KOPT-K1 (cell line): ENCODE measurements at regions not wholly inside any gene's neighbourhood (a gene's known extent, or its start where the extent isn't known, plus 50 kb on each side); places are given as distances from the start of the nearest gene placed in this dataset.

ENCODE experiments used
- H3K27ac ChIP-seq: fragments of 200-600 bp; sonication (generic); 2 replicates; pipeline ENCODE4 v1.5.1; 2016; ENCODE audit warnings: antibody characterized with exemption, mild to moderate bottlenecking, low read depth, low read length; ENCODE audit not compliant: poor library complexity, severe bottlenecking
- H3K36me3 ChIP-seq: fragments of 200-600 bp; sonication (generic); 2 replicates; pipeline ENCODE4 v1.5.1; 2017; ENCODE audit warnings: antibody characterized with exemption, mild to moderate bottlenecking, low read length, moderate library complexity; ENCODE audit not compliant: insufficient read depth
- H3K9me3 ChIP-seq: fragments of 200-600 bp; sonication (generic); 2 replicates; pipeline ENCODE4 v1.5.1; 2017; ENCODE audit warnings: antibody characterized with exemption, low read length, mild to moderate bottlenecking; ENCODE audit not compliant: insufficient read depth, poor library complexity, severe bottlenecking

- Histone ChIP-seq H3K36me3 (no peaks in the 10 kb centered on the region), H3K9me3 (no peaks in the 10 kb centered on the region), H3K27ac (no peak overlapping the region)
These were observed 88.3 kb downstream of the IRF2BPL start for GRCh38 chr14:76940021-76940760.

- Histone ChIP-seq H3K9me3 (no peaks in the 10 kb centered on the region), H3K27ac (no peak overlapping the region), H3K36me3 (no peaks in the 10 kb centered on the region)
These were observed 89.3 kb downstream of the IRF2BPL start for GRCh38 chr14:76939015-76939742.

- Histone ChIP-seq H3K9me3 (no peaks in the 10 kb centered on the region), H3K27ac (no peak overlapping the region)
These were observed 90.4 kb downstream of the IRF2BPL start for GRCh38 chr14:76938092-76938500.

GRCh38 chr14:76937181-76938091, 91.1 kb downstream of the IRF2BPL start:
- Histone ChIP-seq H3K27ac (no peak overlapping the region), H3K36me3 (no peaks in the 10 kb centered on the region), H3K9me3 (no peaks in the 10 kb centered on the region)

More at GRCh38 chr14:76938092-76938500, 90.4 kb downstream of the IRF2BPL start:
- no peaks in the 10 kb centered on the region for H3K36me3 ChIP-seq

- H3K36me3 ChIP-seq, result no peaks in the 10 kb centered on the region
- H3K9me3 ChIP-seq, result no peaks in the 10 kb centered on the region
- no peak overlapping the region for H3K27ac ChIP-seq
These were observed 92.0 kb downstream of the IRF2BPL start for GRCh38 chr14:76936483-76936882.

- no peaks in the 10 kb centered on the region for H3K9me3 ChIP-seq
- no peak overlapping the region for H3K27ac ChIP-seq
- no peaks in the 10 kb centered on the region for H3K36me3 ChIP-seq
These were observed 95.0 kb downstream of the IRF2BPL start for GRCh38 chr14:76933515-76933914.

GRCh38 chr14:76931631-76932402, 96.7 kb downstream of the IRF2BPL start:
- no peaks in the 10 kb centered on the region for H3K36me3 ChIP-seq
- no peaks in the 10 kb centered on the region for H3K9me3 ChIP-seq
- H3K27ac ChIP-seq, result no peak overlapping the region

- peak overlapping the region; percentile 64 for H3K27ac ChIP-seq
- H3K9me3 ChIP-seq, result no peaks in the 10 kb centered on the region
- H3K36me3 ChIP-seq, result no peaks in the 10 kb centered on the region
These were observed 98.0 kb downstream of the IRF2BPL start for GRCh38 chr14:76930549-76930948.

GRCh38 chr14:76929927-76930326, 98.6 kb downstream of the IRF2BPL start:
- H3K9me3 ChIP-seq, result no peaks in the 10 kb centered on the region
- H3K27ac ChIP-seq, result peak overlapping the region; percentile 64
- no peaks in the 10 kb centered on the region for H3K36me3 ChIP-seq

- no peaks in the 10 kb centered on the region for H3K36me3 ChIP-seq
- H3K9me3 ChIP-seq, result no peaks in the 10 kb centered on the region
- H3K27ac ChIP-seq, result peak overlapping the region; percentile 64
These were observed 100.4 kb downstream of the IRF2BPL start for GRCh38 chr14:76927971-76928700.

GRCh38 chr14:76926521-76927251, 100.5 kb downstream of the LRRC74A start:
- no peaks in the 10 kb centered on the region for H3K9me3 ChIP-seq
- no peaks in the 10 kb centered on the region for H3K36me3 ChIP-seq
- peak overlapping the region; percentile 87 for H3K27ac ChIP-seq

GRCh38 chr14:76925097-76925441, 98.9 kb downstream of the LRRC74A start:
- Histone ChIP-seq H3K9me3 (no peaks in the 10 kb centered on the region), H3K27ac (peak overlapping the region; percentile 78), H3K36me3 (no peaks in the 10 kb centered on the region)

GRCh38 chr14:76924371-76925096, 98.3 kb downstream of the LRRC74A start:
- H3K27ac ChIP-seq, result peak overlapping the region; percentile 78
- H3K36me3 ChIP-seq, result no peaks in the 10 kb centered on the region
- no peaks in the 10 kb centered on the region for H3K9me3 ChIP-seq
